ENCODE measurements at regions not wholly inside any gene's neighbourhood (a gene's known extent, or its start where the extent isn't known, plus 50 kb on each side); places are given as distances from the start of the nearest gene placed in this dataset.

GRCh38 chr2:37839991-37840390 is 85.1 kb upstream of the RMDN2 start:
- DNase-seq = no peak

GRCh38 chr2:37842732-37843440 is 82.2 kb upstream of the RMDN2 start:
- DNase-seq = no peak

- no peak for DNase-seq
Observed at GRCh38 chr2:37843556-37843955, 81.5 kb upstream of the RMDN2 start.

DNA sequence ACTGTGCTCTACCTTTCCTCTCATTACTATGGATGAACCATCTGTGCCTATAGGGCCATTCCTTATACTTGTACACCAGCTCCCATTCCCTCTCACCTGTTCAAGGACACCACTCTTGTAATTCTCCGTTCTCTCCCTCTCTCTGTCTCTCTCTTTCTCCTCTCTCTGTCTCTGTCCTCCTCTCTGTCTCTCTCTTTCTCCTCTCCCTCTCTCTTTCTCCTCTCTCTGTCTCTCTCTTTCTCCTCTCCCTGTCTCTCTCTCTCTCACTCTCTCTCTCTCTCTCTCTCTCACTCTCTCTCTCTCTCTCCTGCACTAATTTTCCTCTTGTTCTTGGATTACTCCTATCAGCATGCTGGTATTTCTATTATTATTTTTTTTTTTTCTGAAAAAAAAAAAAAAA is 78.9 kb upstream of the RMDN2 start:
- no peak for DNase-seq

DNA sequence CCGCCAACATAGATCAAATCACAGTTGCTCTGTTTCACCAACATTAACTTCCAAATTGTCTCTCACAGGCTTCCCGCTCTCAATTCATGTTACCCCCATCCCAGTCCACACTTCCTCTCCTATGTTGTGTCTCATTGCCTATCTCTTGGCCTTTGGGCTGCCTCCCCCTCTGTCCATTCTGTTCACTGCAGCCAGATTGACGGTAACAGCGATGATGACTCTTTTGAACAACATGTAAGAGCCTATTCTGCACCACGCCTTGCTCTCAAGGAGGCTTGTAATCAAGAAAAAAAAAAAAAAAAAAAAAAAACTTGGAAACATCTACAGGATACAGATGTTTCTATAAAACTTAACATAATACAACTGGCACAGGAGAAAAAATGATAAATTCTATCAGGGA is 77.3 kb upstream of the RMDN2 start:
- no peak for DNase-seq

GRCh38 chr2:37848451-37848850 is 76.6 kb upstream of the RMDN2 start:
- DNase-seq = no peak

DNA sequence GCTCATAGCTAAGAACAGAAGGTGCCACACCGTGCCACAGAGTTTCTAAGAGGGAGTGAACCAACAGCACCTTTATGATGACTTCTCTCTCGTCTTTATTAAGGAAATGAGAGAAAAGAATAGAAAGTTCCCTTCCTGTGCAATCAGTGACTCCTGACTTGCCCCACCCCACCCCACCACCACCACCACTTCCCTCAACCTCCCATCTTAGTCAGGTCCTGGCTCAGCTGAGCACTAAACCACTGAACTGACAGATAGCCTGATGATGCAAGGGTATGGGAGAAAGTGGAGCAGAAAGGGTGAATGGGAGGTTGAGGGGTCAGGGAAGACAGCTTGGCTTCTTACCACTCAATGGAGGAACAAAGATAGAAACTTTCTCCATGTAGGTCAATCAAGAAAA is 75.2 kb upstream of the RMDN2 start:
- no peak for DNase-seq

GRCh38 chr2:37851428-37851827 is 73.7 kb upstream of the RMDN2 start:
- DNase-seq = peak; percentile 37

GRCh38 chr2:37851828-37852584 is 73.1 kb upstream of the RMDN2 start:
- DNase-seq = peak; percentile 27

DNA sequence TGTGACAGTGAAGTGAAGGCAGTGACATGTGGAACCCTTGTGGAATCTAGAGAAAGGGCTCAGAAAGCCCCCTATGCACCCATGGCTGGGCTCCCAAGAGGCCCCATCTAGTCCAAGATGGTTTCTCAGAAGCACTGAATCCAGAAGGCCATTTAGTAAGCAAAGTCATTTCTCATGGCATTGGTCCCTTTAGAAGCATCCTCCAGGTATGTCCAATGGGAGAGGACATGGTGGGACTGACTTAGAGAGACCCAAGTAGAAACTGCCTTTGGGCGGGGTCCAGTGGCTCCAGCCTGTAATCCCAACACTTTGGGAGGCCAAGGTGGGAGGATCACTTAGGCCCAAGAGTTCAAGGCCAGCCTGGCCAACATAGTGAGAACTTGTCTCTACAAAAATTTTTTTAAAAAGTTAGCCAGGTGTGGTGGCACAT is 72.5 kb upstream of the RMDN2 start:
- DNase-seq = no peak

GRCh38 chr2:37854676-37855282 is 70.3 kb upstream of the RMDN2 start:
- DNase-seq = no peak

DNA sequence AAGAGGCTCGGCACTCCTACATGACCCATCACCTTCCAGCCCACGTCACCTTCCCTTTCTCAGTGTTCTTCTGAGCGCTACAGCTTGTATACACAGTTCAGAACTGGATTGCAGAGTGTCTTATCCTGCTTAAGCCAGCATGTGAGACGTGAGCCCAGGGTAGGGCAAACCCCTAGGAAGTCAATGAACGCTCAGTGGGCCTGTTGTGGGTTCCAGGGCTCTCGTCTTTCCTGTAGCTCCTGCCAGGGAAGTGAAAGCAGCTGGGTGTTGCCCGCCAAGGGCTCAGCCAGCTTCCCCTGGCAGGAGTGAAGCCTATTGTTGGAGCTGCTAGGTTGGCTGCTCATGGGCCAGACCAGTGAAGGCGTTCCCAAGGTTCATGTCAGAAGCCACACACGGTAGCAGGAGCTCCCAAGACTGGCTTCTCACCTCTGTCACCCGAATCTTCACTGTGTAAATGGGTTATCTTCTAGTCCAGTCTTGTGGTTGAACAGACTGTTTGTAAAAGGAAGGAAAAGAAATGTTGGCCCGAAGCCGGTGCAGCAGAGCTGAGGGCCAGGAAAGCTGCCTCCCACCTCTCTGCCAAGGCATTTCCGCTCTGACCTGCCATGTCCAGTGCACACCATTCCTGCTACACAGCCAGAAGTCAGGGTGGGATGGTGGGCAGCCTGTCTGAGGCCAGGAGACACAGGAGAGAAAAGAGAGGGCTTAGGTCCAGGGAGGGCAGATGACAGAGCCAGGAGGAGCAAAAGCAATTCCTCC is 69.6 kb upstream of the RMDN2 start:
- DNase-seq = peak; percentile 67

DNA sequence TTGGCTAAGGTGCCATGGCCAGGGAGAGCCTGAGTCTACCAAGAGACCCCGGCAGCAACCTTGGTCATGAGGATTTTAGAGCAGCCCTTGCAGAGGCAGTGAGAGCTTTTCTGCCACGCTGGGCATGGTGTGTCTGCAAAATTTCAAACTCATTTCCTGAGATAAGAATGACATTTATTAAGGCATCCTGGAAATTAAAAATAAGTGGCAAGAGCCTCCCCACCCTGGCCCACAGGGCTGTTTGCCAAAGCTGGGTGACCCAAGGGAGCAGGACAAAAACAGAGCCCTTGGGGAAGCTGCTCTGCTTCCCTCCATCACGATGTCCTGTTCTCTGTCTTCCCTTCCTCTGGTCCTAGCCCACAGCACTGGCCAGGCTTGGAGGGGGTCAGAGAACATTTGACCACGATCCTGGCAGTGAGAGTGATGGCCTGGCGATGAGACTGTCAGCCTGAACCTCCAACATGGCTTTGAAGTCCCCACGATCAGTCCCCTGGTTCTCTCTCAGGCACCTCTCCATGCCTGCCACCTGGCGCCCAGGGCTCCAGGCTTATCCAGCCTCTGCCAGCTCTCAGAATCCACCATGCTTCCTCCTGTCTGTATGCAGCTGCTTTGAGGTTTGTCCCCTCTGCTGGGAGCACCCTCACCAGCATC is 68.9 kb upstream of the RMDN2 start:
- DNase-seq = peak; percentile 39

DNA sequence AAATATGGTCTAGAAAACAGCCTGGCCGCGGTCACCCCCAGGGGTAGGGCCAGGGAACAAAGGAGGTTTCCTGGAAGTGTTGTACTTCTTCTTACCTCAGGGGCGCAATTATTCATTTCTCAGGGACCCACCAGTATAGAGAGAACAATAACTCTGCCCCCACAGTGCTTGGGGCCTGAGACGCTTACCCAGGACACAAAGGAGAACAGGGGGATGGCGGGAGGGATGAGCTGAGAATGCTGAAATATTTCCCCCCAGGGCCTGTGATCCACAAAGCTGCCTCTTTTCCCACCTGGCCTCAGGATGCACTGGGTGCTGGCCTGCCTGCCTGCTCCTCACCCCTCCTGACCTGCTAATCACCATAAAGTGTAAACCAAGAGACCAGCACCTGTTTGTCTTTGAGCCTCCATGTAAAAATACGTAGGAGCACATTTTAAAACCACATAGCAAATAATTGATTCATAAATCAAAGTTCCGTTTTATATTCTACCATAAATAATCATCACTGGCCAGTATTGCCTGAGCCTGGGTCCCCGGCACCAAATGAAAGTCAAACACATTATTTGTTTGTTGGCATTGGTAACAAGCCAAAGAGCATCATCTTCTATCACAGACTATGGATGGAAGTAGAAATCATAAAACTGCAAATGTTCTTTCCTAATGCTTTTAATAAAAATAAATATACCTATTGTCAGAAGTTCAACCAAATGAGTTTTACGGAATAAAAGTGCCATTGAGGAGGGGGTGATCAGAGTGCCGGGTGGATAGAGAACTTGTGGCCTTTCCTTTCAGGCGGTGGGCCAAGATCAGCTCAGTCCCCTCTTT is 67.3 kb upstream of the RMDN2 start:
- no peak for DNase-seq

DNA sequence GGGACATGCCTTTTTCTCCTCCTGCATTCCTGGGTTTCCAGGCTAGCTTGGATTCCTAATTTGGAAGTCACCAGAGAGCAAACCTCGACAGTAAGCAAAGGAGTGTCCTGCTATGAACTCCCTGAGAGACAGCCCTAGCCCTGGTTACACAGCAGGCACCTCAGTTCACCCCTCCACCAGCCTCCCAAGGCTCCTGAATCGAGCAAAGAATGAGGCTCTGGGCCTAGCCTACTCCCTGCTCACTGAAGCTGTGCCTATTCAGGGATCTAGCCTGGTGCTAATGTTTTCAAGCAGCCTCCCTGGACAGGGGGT is 66.7 kb upstream of the RMDN2 start:
- DNase-seq = no peak

DNA sequence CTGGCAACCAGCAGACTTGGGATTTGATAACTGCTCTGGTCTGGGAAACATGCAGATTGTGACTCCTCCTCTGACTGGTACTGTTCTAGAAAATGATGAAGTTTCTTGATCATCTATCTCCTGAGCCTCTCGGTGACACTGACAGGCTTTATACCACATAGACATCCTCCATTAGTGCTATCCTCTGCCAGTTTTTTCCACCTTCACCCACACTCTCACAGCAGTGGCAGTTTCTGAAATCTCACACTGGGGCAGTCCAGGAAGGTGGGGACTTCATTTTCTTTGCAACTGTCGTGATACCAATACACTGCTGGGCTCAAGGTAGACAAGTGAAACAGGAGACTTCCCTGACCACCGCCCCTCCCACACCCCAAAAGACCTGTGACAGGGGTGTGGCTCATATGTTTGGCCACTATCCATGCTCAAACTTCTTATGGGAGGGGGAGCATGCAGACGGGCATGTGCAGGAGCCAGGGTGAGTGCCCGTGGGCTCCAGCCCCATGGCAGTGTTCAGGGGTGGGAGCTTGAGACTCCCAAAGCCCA is 66.3 kb upstream of the RMDN2 start:
- DNase-seq = no peak

DNA sequence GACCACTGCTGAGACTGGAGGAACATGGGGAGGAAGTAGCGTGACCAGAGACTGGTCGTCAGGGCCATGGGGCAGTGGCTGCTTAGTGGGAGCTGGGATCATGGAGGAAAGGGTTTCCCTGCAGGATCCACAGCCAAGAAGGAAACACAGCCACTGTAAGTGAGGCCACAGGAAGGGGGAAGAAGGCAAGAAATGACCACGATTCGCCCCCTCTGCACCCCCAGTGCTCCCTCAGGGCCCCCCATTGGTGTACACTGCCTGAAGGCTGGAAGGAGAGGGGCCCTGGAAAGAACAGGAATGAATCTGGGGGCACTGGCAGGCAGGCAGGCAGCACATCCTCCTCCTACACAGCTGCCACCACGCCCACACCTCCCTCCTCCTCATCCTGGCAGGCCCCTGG is 62.5 kb upstream of the RMDN2 start:
- DNase-seq = no peak

GRCh38 chr2:37864217-37864616 is 60.9 kb upstream of the RMDN2 start:
- no peak for DNase-seq

DNA sequence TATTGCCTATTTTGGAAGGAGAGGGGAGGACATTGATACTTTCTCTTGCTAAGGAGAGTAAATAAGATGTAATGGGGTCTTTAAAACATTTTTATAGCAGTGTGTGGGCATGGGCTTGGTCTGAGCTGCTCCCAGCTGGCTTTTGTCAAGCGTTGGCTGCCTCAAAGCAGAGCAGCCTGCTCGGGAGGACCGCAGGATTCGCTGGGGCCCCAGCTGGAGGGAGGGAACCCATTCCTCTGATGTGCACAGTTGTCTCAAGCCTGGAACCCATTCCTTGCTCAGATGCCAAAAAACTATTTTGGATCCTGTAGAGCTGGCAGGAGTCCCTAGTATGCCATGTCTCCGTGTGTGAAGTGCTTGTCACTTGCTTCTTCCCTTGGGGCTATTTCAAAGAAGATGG is 59.4 kb upstream of the RMDN2 start:
- no peak for DNase-seq

GRCh38 chr2:37866171-37866934 is 58.7 kb upstream of the RMDN2 start:
- DNase-seq = no peak

DNA sequence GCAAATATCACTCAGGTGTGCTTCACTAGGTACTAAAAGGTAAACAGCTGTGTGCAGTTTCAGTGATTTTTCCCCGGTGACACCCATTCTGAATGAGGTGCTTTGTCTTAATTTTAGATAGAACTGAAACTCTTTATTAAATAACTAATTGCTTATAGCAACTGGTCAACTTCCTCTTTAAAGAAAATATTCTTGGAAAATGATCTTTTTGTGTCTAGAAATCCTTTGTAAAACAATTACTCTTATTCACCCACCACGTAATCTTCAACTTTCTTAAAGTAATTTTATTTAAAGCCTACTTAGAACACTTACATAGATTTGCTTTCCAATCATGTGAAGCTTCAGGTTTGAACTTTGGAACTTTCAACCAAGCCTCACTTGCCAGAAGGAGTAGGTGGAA is 57.9 kb upstream of the RMDN2 start:
- DNase-seq = no peak
